ENCODE measurements at regions not wholly inside any gene's neighbourhood (a gene's known extent, or its start where the extent isn't known, plus 50 kb on each side); places are given as distances from the start of the nearest gene placed in this dataset.
"Not testable (repeated sequence)": the region's sequence is repeated elsewhere in the genome, so short reads cannot be mapped to it uniquely, and the experiment has no call there.

DNA sequence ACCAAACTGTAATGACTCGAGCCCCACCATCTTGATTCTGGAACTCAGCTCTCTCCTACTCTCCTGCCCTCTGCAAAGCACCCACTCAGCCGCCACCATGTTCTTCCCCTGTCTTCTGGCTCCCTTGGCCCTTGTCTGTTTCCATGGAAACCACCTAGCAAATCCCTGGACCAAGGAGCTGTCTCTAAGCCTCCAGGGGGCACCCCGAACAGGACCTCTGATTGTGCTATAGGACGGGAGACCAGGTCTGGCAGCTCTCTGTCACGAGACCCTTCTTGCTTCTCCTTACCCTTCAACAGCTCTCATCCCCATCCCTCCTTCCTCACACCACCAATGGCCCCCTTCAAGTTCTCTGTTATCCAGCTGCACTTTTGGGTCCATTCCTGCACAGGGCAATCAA, 277.7 kb upstream of the ZNF507 start:
- H3K27ac Mint-ChIP-seq: no peak overlapping the region
- H3K9me3 Mint-ChIP-seq: no peaks in the 10 kb centered on the region

GRCh38 chr19:32068793-32069192, 276.6 kb upstream of the ZNF507 start:
- Mint-ChIP-seq H3K27me3 (ENCODE audit: low read depth in 3 of 3) (peaks cover 0 to 7% (median 2%) of the 10 kb centered on the region in 3 donors), H3K9me3 (no peaks in the 10 kb centered on the region)

More for the DNA sequence above, 277.7 kb upstream of the ZNF507 start:
- H3K4me1 Mint-ChIP-seq: no peaks in the 10 kb centered on the region
- no peaks in the 10 kb centered on the region for H3K36me3 Mint-ChIP-seq
- H3K27me3 Mint-ChIP-seq (ENCODE audit: low read depth in 3 of 3): peaks cover 0 to 9% (median 2%) of the 10 kb centered on the region in 3 donors
- H3K4me3 Mint-ChIP-seq: no peak overlapping the region
- DNase-seq: no peak

GRCh38 chr19:32070101-32070500, 275.3 kb upstream of the ZNF507 start:
- Mint-ChIP-seq H3K27ac (no peak overlapping the region), H3K27me3 (ENCODE audit: low read depth in 3 of 3) (peaks cover 0 to 2% (median 0%) of the 10 kb centered on the region in 3 donors), H3K4me3 (no peak overlapping the region), H3K9me3 (no peaks in the 10 kb centered on the region), H3K36me3 (no peaks in the 10 kb centered on the region), H3K4me1 (no peaks in the 10 kb centered on the region)
- DNase-seq: no peak

More at GRCh38 chr19:32068793-32069192, 276.6 kb upstream of the ZNF507 start:
- Mint-ChIP-seq H3K4me3 (no peak overlapping the region), H3K36me3 (no peaks in the 10 kb centered on the region), H3K27ac (no peak overlapping the region), H3K4me1 (no peaks in the 10 kb centered on the region)
- DNase-seq: no peak

DNA sequence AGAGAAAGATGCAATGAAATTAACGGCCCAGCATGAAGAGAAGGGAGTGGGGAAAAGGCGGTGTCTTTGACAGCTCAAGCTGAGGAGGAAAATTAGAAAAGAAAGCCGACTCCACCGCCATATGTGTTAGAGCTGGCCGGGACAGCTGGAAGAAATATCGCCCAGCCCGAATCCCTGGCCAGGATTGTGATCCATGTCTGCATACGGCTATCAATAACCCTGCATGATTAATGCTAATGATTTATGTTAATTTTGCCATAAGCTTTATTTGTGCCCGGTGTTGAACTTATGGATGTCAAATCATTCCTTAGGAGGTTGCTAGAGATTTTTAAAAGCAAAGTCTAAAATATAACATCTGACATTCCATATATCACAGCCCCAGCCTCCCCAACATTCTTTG, 263.4 kb upstream of the ZNF507 start:
- Mint-ChIP-seq H3K4me3 (no peak overlapping the region), H3K27ac (no peak overlapping the region), H3K27me3 (ENCODE audit: low read depth in 3 of 3) (peaks cover 3 to 13% (median 4%) of the 10 kb centered on the region in 3 donors)

GRCh38 chr19:32084756-32085363, 260.6 kb upstream of the ZNF507 start:
- not testable (repeated sequence) for H3K36me3 Mint-ChIP-seq, H3K27ac Mint-ChIP-seq, DNase-seq, H3K9me3 Mint-ChIP-seq, H3K4me1 Mint-ChIP-seq
- Mint-ChIP-seq H3K4me3 (peak overlapping the region in 1 of 5 donors; percentile 1), H3K27me3 (ENCODE audit: low read depth in 3 of 3) (peaks cover 0 to 12% (median 2%) of the 10 kb centered on the region in 3 donors)

More for the DNA sequence above, 263.4 kb upstream of the ZNF507 start:
- DNase-seq: no peak
- Mint-ChIP-seq H3K4me1 (no peaks in the 10 kb centered on the region), H3K36me3 (no peaks in the 10 kb centered on the region), H3K9me3 (no peaks in the 10 kb centered on the region)

DNA sequence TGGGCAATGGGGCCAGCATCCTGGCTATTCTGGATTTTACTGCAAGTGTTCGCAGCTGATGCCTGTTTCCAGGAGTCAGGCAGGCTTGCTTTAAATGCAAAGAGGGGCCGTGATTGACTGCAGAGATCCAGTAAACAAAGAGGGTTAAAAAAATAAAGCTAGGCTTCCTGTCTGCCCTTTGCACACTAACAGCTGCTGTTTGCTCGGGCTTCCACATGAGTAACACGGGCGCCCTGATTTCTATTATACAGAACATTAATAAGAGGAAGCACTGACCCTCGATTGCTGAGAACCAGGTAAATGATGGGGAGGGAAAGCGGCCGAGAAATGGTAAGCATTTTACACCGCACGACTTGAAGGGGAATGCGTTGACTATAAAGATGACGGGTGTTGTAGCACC, 254.2 kb upstream of the ZNF507 start:
- H3K36me3 Mint-ChIP-seq: no peaks in the 10 kb centered on the region

GRCh38 chr19:32097011-32097410, 248.4 kb upstream of the ZNF507 start:
- H3K27me3 Mint-ChIP-seq (ENCODE audit: low read depth in 3 of 3): peaks cover 0 to 6% (median 4%) of the 10 kb centered on the region in 3 donors
- no peak overlapping the region for H3K27ac Mint-ChIP-seq
- H3K4me1 Mint-ChIP-seq: no peaks in the 10 kb centered on the region
- peaks cover 0 to 3% (median 0%) of the 10 kb centered on the region in 6 donors for H3K9me3 Mint-ChIP-seq
- DNase-seq: no peak
- no peaks in the 10 kb centered on the region for H3K36me3 Mint-ChIP-seq
- no peak overlapping the region for H3K4me3 Mint-ChIP-seq

More for the DNA sequence above, 254.2 kb upstream of the ZNF507 start:
- Mint-ChIP-seq H3K9me3 (no peaks in the 10 kb centered on the region), H3K27me3 (ENCODE audit: low read depth in 3 of 3) (peaks cover 0 to 2% (median 1%) of the 10 kb centered on the region in 3 donors), H3K27ac (no peak overlapping the region), H3K4me3 (no peak overlapping the region), H3K4me1 (no peaks in the 10 kb centered on the region)
- no peak for DNase-seq

DNA sequence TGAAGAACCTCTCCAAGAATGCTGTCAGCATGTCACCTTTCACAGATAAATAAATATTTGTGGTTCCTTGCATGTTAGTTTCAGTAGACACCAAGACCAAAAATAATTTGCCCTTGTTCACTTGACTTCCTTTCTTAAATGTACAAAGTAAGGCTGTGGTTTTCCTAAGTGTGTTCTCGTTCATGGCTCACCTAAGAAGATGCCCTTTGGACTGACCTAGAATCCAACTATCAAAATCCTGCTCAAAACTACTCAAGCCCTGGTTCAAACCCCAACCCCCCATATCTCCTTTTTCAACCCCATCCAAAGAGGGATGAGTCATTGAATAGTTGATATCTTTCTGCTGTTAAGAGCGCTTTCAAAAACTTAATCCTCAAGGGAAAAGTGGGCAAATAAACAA, 247.8 kb upstream of the ZNF507 start:
- Mint-ChIP-seq H3K4me3 (no peak overlapping the region), H3K4me1 (no peaks in the 10 kb centered on the region), H3K27me3 (ENCODE audit: low read depth in 3 of 3) (peaks cover under 1 to 6% (median 4%) of the 10 kb centered on the region in 3 donors), H3K27ac (no peak overlapping the region), H3K9me3 (peaks cover 0 to 3% (median 0%) of the 10 kb centered on the region in 6 donors), H3K36me3 (no peaks in the 10 kb centered on the region)
- DNase-seq: no peak

DNA sequence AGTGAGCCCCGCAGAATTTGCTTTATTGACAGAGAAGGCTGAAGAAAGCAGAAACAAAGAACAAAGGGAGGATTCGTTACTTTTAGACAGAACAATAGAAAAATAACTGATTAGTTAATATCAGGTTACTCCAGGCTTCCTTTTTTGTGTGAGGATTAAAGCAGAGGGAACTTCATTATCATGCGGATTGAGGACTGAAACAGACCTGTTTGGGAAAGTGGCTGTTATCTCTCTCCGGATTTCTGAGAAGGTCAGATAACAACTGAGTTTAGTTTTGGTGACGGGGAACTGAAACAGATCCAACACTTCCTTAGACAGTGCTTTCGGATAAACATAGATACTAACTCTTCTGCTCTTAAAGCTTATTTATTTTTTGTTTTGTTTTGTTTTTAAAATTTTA, 246.4 kb upstream of the ZNF507 start:
- no peaks in the 10 kb centered on the region for H3K4me1 Mint-ChIP-seq
- H3K27me3 Mint-ChIP-seq (ENCODE audit: low read depth in 3 of 3): peaks cover 4 to 8% (median 6%) of the 10 kb centered on the region in 3 donors
- H3K36me3 Mint-ChIP-seq: no peaks in the 10 kb centered on the region
- no peak for DNase-seq
- H3K4me3 Mint-ChIP-seq: no peak overlapping the region
- H3K27ac Mint-ChIP-seq: no peak overlapping the region
- H3K9me3 Mint-ChIP-seq: peaks cover 0 to 3% (median 0%) of the 10 kb centered on the region in 6 donors

DNA sequence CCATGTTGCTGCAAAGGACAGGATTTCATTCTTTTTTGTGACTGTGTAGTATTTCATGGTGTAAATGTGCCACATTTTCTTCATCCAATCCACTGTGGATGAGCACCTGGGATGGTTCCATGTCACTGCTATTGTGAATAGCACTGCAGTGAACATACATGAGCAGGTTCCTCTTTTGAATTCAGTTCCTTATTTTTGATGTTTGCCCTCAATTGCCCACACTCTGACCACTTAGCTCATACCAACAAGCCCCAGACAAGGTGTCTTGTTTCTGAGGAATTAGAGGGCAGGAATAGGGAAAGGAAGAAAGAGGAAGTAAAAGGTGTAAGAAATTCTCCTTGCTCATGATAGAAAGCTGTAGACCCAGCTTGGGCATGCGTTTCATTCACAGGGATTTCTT, 244.2 kb upstream of the ZNF507 start:
- Mint-ChIP-seq H3K4me3 (no peak overlapping the region), H3K4me1 (no peaks in the 10 kb centered on the region), H3K27me3 (ENCODE audit: low read depth in 3 of 3) (peaks cover 7 to 8% (median 8%) of the 10 kb centered on the region in 3 donors), H3K9me3 (peaks cover 0 to 3% (median 0%) of the 10 kb centered on the region in 6 donors), H3K36me3 (no peaks in the 10 kb centered on the region), H3K27ac (no peak overlapping the region)
- DNase-seq: no peak

GRCh38 chr19:32103541-32103940, 241.9 kb upstream of the ZNF507 start:
- peaks cover 0 to under 1% (median 0%) of the 10 kb centered on the region in 6 donors for H3K9me3 Mint-ChIP-seq
- no peak for DNase-seq
- no peaks in the 10 kb centered on the region for H3K36me3 Mint-ChIP-seq
- H3K4me1 Mint-ChIP-seq: no peaks in the 10 kb centered on the region
- H3K4me3 Mint-ChIP-seq: no peak overlapping the region
- no peak overlapping the region for H3K27ac Mint-ChIP-seq
- peaks cover 7 to 10% (median 8%) of the 10 kb centered on the region in 3 donors for H3K27me3 Mint-ChIP-seq (ENCODE audit: low read depth in 3 of 3)

- H3K27ac Mint-ChIP-seq: no peak overlapping the region
- no peak overlapping the region for H3K4me3 Mint-ChIP-seq
- no peaks in the 10 kb centered on the region for H3K4me1 Mint-ChIP-seq
- no peak for DNase-seq
- peaks cover 6 to 10% (median 8%) of the 10 kb centered on the region in 3 donors for H3K27me3 Mint-ChIP-seq (ENCODE audit: low read depth in 3 of 3)
- H3K36me3 Mint-ChIP-seq: no peaks in the 10 kb centered on the region
- no peaks in the 10 kb centered on the region for H3K9me3 Mint-ChIP-seq
Observed at GRCh38 chr19:32104153-32104849, 241.1 kb upstream of the ZNF507 start.

- H3K9me3 Mint-ChIP-seq: no peaks in the 10 kb centered on the region
- DNase-seq: no peak
- peaks cover 5 to 8% (median 8%) of the 10 kb centered on the region in 3 donors for H3K27me3 Mint-ChIP-seq (ENCODE audit: low read depth in 3 of 3)
- no peaks in the 10 kb centered on the region for H3K4me1 Mint-ChIP-seq
- no peak overlapping the region for H3K27ac Mint-ChIP-seq
- no peak overlapping the region for H3K4me3 Mint-ChIP-seq
- no peaks in the 10 kb centered on the region for H3K36me3 Mint-ChIP-seq
Observed at GRCh38 chr19:32104850-32105235, 240.6 kb upstream of the ZNF507 start.

DNA sequence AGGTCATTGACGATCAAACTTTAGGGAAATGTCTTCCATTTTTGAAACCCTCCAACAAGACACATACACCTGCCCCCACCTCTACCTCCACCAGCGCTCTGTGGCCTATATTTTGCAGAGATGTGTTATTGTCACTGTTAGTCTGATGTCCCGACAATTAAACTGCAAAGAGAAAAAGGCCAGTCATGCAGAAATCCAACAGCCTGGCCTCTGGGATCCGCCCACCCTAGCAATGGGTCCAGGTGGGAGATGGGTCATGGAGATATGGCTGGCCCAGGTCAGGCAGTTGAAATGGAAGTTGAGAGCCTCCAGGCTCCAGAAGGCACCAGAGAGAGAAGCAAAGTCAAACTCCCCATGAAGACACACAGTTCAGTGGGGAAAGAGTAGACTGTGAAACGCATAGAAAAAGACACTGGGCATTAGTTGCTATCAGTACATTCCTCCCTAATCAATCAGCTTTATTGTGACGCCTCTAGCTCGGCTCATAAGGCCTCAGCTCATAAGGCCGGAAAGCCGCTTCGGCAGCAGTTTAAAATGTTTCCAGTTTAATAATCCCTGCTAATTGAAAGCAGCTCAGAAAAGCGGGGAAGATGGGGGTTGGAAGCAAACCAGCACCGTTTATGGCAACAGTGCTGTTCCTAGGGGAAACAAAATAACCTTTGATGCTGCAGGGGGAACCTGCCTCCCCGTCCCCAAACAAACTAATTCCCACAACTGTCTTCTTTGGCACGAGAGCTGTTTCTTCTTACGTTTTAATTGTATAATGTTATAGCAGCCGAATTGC, 239.7 kb upstream of the ZNF507 start:
- Mint-ChIP-seq H3K4me3 (no peak overlapping the region), H3K36me3 (no peaks in the 10 kb centered on the region), H3K4me1 (no peaks in the 10 kb centered on the region), H3K27me3 (ENCODE audit: low read depth in 3 of 3) (peaks cover 5 to 8% (median 8%) of the 10 kb centered on the region in 3 donors), H3K27ac (no peak overlapping the region), H3K9me3 (no peaks in the 10 kb centered on the region)
- DNase-seq: no peak
